Activated CD8-positive, alpha-beta T cell treated with anti-CD3 and anti-CD28 coated beads for 36 hours (primary cell): ENCODE measurements at regions not wholly inside any gene's neighbourhood (a gene's known extent, or its start where the extent isn't known, plus 50 kb on each side); places are given as distances from the start of the nearest gene placed in this dataset.

ENCODE experiments used
- ATAC-seq: fragments of 200-7000 bp; cut with Tn5 transposase; one replicate; pipeline ENCODE4 v1.10.0; 2021; ENCODE audit warnings: mild to moderate bottlenecking, moderate library complexity
- CTCF ChIA-PET: fragments of 350-600 bp; sonication (Branson Sonifier 250); formaldehyde crosslinking; loops from one replicate; lab custom pipeline; 2021; ENCODE audit warnings: antibody characterized with exemption; lab: Charles Lee
- POLR2A ChIA-PET: fragments of 350-600 bp; sonication (Branson Sonifier 250); formaldehyde crosslinking; loops from one replicate; lab custom pipeline; 2021; ENCODE audit warnings: antibody characterized with exemption; lab: Charles Lee
- DNase-seq: peaks from one replicate; pipeline ENCODE4 v3.0.0-alpha.2; 2020
- H3K27ac Mint-ChIP-seq: one replicate; pipeline ENCODE4 v1.8.0; 2021; ENCODE audit warnings: mild to moderate bottlenecking, mixed read lengths
- H3K27me3 Mint-ChIP-seq: one replicate; pipeline ENCODE4 v1.8.0; 2021; ENCODE audit warnings: mixed read lengths
- H3K36me3 Mint-ChIP-seq: one replicate; pipeline ENCODE4 v1.8.0; 2021; ENCODE audit warnings: low read depth, mixed read lengths
- H3K4me1 Mint-ChIP-seq: one replicate; pipeline ENCODE4 v1.8.0; 2021; ENCODE audit warnings: low read depth, mixed read lengths
- H3K4me3 Mint-ChIP-seq: one replicate; pipeline ENCODE4 v1.8.0; 2021; ENCODE audit warnings: mild to moderate bottlenecking, moderate library complexity, mixed read lengths
- H3K9me3 Mint-ChIP-seq: one replicate; pipeline ENCODE4 v1.8.0; 2021; ENCODE audit warnings: mixed read lengths
- CTCF ChIP-seq: fragments of 200-600 bp; IDR thresholded peaks from one replicate; pipeline ENCODE4 v1.8.0; 2022; ENCODE audit warnings: antibody characterized with exemption, mild to moderate bottlenecking
- intact Hi-C: fragments of 100-400 bp; cut with micrococcal nuclease; formaldehyde crosslinking; loops from one replicate; pipeline ENCODE4 v1.10.0; 2022

- peaks cover 9% of the 10 kb centered on the region for H3K9me3 Mint-ChIP-seq
- no peak overlapping the region for H3K27ac Mint-ChIP-seq
- ATAC-seq (no peak), DNase-seq (peak; percentile 2)
- intact Hi-C loops: no loop called here
- no peak overlapping the region for H3K4me3 Mint-ChIP-seq
- no peaks in the 10 kb centered on the region for H3K27me3 Mint-ChIP-seq
- TF ChIP-seq CTCF: no peak
- ChIA-PET CTCF (no interaction called here), POLR2A (no interaction called here)
- no peaks in the 10 kb centered on the region for H3K36me3 Mint-ChIP-seq
- H3K4me1 Mint-ChIP-seq: no peaks in the 10 kb centered on the region
These were observed 766.1 kb downstream of the KCTD8 start for GRCh38 chr4:43682551-43682950.

GRCh38 chr4:43690116-43690515 lies 758.5 kb downstream of the KCTD8 start:
- ChIA-PET POLR2A (no interaction called here), CTCF (no interaction called here)
- DNase-seq (no peak), ATAC-seq (no peak)
- intact Hi-C loops: no loop called here
- TF ChIP-seq CTCF: no peak
- H3K4me3 Mint-ChIP-seq: no peak overlapping the region
- H3K27ac Mint-ChIP-seq: no peak overlapping the region
- H3K4me1 Mint-ChIP-seq: no peaks in the 10 kb centered on the region
- H3K36me3 Mint-ChIP-seq: no peaks in the 10 kb centered on the region
- H3K27me3 Mint-ChIP-seq: no peaks in the 10 kb centered on the region
- peaks cover 11% of the 10 kb centered on the region for H3K9me3 Mint-ChIP-seq

- CTCF ChIA-PET: no interaction called here
- H3K4me3 Mint-ChIP-seq: no peak overlapping the region
- POLR2A ChIA-PET: no interaction called here
- no peaks in the 10 kb centered on the region for H3K27me3 Mint-ChIP-seq
- peaks cover 22% of the 10 kb centered on the region for H3K9me3 Mint-ChIP-seq
- no peak for DNase-seq
- H3K27ac Mint-ChIP-seq: no peak overlapping the region
- TF ChIP-seq CTCF: no peak
- H3K4me1 Mint-ChIP-seq: no peaks in the 10 kb centered on the region
- H3K36me3 Mint-ChIP-seq: no peaks in the 10 kb centered on the region
- intact Hi-C loops: no loop called here
- ATAC-seq: no peak
These were observed 754.7 kb downstream of the KCTD8 start for GRCh38 chr4:43693876-43694275.

GRCh38 chr4:43709443-43709842 lies 739.2 kb downstream of the KCTD8 start:
- CTCF ChIA-PET: no interaction called here
- ATAC-seq (no peak), DNase-seq (no peak)
- TF ChIP-seq CTCF: no peak
- H3K4me1 Mint-ChIP-seq: no peaks in the 10 kb centered on the region
- POLR2A ChIA-PET: no interaction called here
- H3K4me3 Mint-ChIP-seq: no peak overlapping the region
- intact Hi-C loops: no loop called here
- H3K27ac Mint-ChIP-seq: no peak overlapping the region
- no peaks in the 10 kb centered on the region for H3K36me3 Mint-ChIP-seq
- H3K9me3 Mint-ChIP-seq: peaks cover 14% of the 10 kb centered on the region
- H3K27me3 Mint-ChIP-seq: no peaks in the 10 kb centered on the region

GRCh38 chr4:43716721-43717395 lies 731.8 kb downstream of the KCTD8 start:
- ChIA-PET POLR2A (no interaction called here), CTCF (no interaction called here)
- no peaks in the 10 kb centered on the region for H3K27me3 Mint-ChIP-seq
- no peaks in the 10 kb centered on the region for H3K36me3 Mint-ChIP-seq
- ATAC-seq: no peak
- no peaks in the 10 kb centered on the region for H3K4me1 Mint-ChIP-seq
- H3K9me3 Mint-ChIP-seq: peaks cover 7% of the 10 kb centered on the region
- intact Hi-C loops: no loop called here
- H3K4me3 Mint-ChIP-seq: no peak overlapping the region
- no peak for DNase-seq
- no peak for TF ChIP-seq CTCF
- H3K27ac Mint-ChIP-seq: no peak overlapping the region
